ENCODE measurements at regions not wholly inside any gene's neighbourhood (a gene's known extent, or its start where the extent isn't known, plus 50 kb on each side); places are given as distances from the start of the nearest gene placed in this dataset.

GRCh38 chr11:80719292-80719646 lies 1278.4 kb upstream of the TENM4 start:
- Histone ChIP-seq H3K9ac (ENCODE audit: low read depth in 1 of 2, low read length in 2 of 2) (no peak overlapping the region), H3K9me3 (ENCODE audit: control insufficient read depth in 4 of 4, low read length in 3 of 4) (no peaks in the 10 kb centered on the region), H3K36me3 (ENCODE audit: control insufficient read depth in 4 of 4, insufficient read depth in 3 of 4, low read depth in 1 of 4, low read length in 3 of 4) (no peaks in the 10 kb centered on the region), H3K27ac (ENCODE audit: low read depth in 1 of 2, low read length in 2 of 2) (no peak overlapping the region), H3K27me3 (ENCODE audit: control insufficient read depth in 4 of 4, insufficient read depth in 4 of 4, low read length in 3 of 4) (no peaks in the 10 kb centered on the region), H3K4me3 (ENCODE audit: low read depth in 1 of 3, low read length in 3 of 3) (no peak overlapping the region), H3K4me1 (ENCODE audit: control insufficient read depth in 4 of 4, insufficient read depth in 4 of 4, low read length in 3 of 4) (no peaks in the 10 kb centered on the region)
- no peak for DNase-seq (ENCODE audit: low spot score)
- no peak for TF ChIP-seq NR2F2 (IDR thresholded peaks at IDR 0.05)
- TF ChIP-seq HNF4G (IDR thresholded peaks at IDR 0.05), result no peak
- TF ChIP-seq HNF4A (conservative IDR thresholded peaks at IDR 0.05), result no peak
- TF ChIP-seq ZBTB33 (IDR thresholded peaks at IDR 0.05), result no peak
- TF ChIP-seq SP1 (IDR thresholded peaks at IDR 0.05), result no peak

DNA sequence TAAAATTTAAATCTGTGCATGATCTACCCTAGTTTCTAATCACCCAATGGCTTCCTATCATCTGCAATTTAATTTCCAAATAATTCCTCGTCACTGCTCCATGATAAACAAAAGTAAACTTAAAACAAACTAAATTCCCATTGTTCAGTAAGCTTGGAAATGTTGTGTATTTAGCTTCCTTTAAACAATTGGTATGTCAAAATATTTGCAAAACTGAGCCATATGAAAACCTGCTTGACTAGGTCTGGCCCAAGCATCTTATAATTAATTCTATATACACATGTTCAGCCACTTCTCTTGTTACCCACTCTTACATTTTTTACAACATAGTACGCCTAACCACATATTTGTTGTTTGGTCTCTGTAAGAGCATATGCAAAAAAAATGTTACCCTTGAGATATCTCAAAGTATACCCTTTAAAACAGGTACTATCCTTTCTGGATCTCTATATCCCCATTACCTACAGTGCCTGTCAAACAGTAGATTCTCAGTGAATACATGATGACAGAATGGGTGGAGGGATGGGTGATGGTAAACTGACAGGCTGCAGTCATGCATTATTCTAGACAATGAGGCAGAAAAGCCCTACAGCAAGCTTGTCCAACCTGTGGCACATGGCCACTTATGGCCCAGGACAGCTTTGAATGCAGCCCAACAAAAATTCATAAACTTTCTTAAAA lies 1277.9 kb upstream of the TENM4 start:
- DNase-seq (ENCODE audit: low spot score), result no peak
- 53% methylated on average over 2 of the region's 2 CpGs for WGBS
- H3K36me3 ChIP-seq (ENCODE audit: control insufficient read depth in 4 of 4, insufficient read depth in 3 of 4, low read depth in 1 of 4, low read length in 3 of 4), result no peaks in the 10 kb centered on the region
- no peaks in the 10 kb centered on the region for H3K9me3 ChIP-seq (ENCODE audit: control insufficient read depth in 4 of 4, low read length in 3 of 4)
- no peak overlapping the region for H3K27ac ChIP-seq (ENCODE audit: low read depth in 1 of 2, low read length in 2 of 2)
- H3K9ac ChIP-seq (ENCODE audit: low read depth in 1 of 2, low read length in 2 of 2), result no peak overlapping the region
- no peaks in the 10 kb centered on the region for H3K27me3 ChIP-seq (ENCODE audit: control insufficient read depth in 4 of 4, insufficient read depth in 4 of 4, low read length in 3 of 4)
- H3K4me1 ChIP-seq (ENCODE audit: control insufficient read depth in 4 of 4, insufficient read depth in 4 of 4, low read length in 3 of 4), result no peaks in the 10 kb centered on the region
- no peak overlapping the region for H3K4me3 ChIP-seq (ENCODE audit: low read depth in 1 of 3, low read length in 3 of 3)
- TF ChIP-seq TAF1 (conservative IDR thresholded peaks at IDR 0.05), result no peak
- no peak for TF ChIP-seq ZBTB33 (IDR thresholded peaks at IDR 0.05)
- TF ChIP-seq NR2F2 (IDR thresholded peaks at IDR 0.05), result no peak
- TF ChIP-seq, protein P1, sequence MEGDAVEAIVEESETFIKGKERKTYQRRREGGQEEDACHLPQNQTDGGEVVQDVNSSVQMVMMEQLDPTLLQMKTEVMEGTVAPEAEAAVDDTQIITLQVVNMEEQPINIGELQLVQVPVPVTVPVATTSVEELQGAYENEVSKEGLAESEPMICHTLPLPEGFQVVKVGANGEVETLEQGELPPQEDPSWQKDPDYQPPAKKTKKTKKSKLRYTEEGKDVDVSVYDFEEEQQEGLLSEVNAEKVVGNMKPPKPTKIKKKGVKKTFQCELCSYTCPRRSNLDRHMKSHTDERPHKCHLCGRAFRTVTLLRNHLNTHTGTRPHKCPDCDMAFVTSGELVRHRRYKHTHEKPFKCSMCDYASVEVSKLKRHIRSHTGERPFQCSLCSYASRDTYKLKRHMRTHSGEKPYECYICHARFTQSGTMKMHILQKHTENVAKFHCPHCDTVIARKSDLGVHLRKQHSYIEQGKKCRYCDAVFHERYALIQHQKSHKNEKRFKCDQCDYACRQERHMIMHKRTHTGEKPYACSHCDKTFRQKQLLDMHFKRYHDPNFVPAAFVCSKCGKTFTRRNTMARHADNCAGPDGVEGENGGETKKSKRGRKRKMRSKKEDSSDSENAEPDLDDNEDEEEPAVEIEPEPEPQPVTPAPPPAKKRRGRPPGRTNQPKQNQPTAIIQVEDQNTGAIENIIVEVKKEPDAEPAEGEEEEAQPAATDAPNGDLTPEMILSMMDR (IDR thresholded peaks at IDR 0.05; ENCODE audit: low read depth, low read length, missing input control), result no peak
- no peak for TF ChIP-seq JUND (IDR thresholded peaks at IDR 0.05)
- TF ChIP-seq HNF4G (IDR thresholded peaks at IDR 0.05), result no peak
- no peak for TF ChIP-seq RAD21 (IDR thresholded peaks at IDR 0.05)
- TF ChIP-seq RXRA (IDR thresholded peaks at IDR 0.05), result no peak
- TF ChIP-seq ATF3 (IDR thresholded peaks at IDR 0.05), result no peak
- TF ChIP-seq MAX (IDR thresholded peaks at IDR 0.05), result no peak
- TF ChIP-seq FOXA2 (IDR thresholded peaks at IDR 0.05), result no peak
- no peak for TF ChIP-seq SP1 (IDR thresholded peaks at IDR 0.05)
- TF ChIP-seq YY1 (IDR thresholded peaks at IDR 0.05), result no peak

All from liver (tissue), 8 donors.